ENCODE measurements at regions not wholly inside any gene's neighbourhood (a gene's known extent, or its start where the extent isn't known, plus 50 kb on each side); places are given as distances from the start of the nearest gene placed in this dataset.

DNA sequence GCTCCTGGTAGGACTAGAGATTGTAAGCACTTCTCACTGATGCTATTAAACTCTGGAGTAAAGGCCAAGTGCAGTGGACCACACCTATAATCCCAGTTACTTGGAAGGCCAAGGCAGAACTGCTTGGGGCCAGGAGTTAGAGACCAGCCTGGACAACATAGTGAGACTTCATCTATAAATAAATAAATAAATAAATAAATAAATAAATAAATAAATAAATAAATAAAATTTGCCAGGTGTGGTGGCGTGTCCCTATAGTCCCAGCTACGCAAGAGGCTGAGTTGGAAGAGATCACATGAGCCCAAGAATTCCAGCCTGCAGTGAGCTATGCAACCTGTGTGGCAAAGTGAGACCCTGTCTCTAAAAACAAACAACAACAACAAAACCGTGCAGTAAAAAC lies 1475.7 kb downstream of the REEP3 start:
- Histone ChIP-seq H3K36me3 (ENCODE audit: control insufficient read depth in 1 of 2, insufficient read depth in 2 of 2, low read length in 2 of 2) (no peaks in the 10 kb centered on the region), H3K9me3 (ENCODE audit: control insufficient read depth in 1 of 2, low read length in 2 of 2) (peaks cover 0 to 3% of the 10 kb centered on the region in 2 donors), H3K4me1 (ENCODE audit: control insufficient read depth in 1 of 2, insufficient read depth in 2 of 2, low read length in 2 of 2) (no peaks in the 10 kb centered on the region), H3K4me3 (ENCODE audit: low read depth in 1 of 2, low read length in 2 of 2) (no peak overlapping the region), H3K27me3 (ENCODE audit: control insufficient read depth in 1 of 2, insufficient read depth in 2 of 2, low read length in 2 of 2) (no peaks in the 10 kb centered on the region), H3K9ac (ENCODE audit: low read depth in 1 of 2, low read length in 2 of 2) (no peak overlapping the region), H3K27ac (ENCODE audit: low read depth, low read length) (no peak overlapping the region)

DNA sequence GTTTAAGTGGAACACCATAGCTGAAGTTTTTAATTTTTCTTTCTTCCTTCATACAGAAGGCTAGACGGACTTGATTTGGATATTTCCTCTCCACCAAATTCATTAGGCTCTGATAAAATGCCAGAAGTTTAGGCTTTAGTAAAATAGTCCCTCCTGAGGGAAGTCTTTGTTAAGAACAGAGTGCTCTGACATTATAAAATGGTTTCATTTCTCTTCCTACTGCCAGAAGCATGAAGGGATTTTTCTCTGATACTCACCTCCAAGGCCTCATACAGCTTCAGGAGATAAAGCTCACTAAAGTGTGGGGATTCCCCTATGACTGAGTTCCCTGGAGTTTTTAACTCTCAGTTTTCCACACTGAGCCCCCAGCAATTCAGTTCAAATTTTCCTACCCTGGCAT lies 1489.6 kb downstream of the REEP3 start:
- H3K4me1 ChIP-seq (ENCODE audit: control insufficient read depth in 1 of 2, insufficient read depth in 2 of 2, low read length in 2 of 2) = no peaks in the 10 kb centered on the region
- no peaks in the 10 kb centered on the region for H3K36me3 ChIP-seq (ENCODE audit: control insufficient read depth in 1 of 2, insufficient read depth in 2 of 2, low read length in 2 of 2)
- no peak overlapping the region for H3K27ac ChIP-seq (ENCODE audit: low read depth, low read length)
- no peak overlapping the region for H3K4me3 ChIP-seq (ENCODE audit: low read depth in 1 of 2, low read length in 2 of 2)
- H3K9me3 ChIP-seq (ENCODE audit: control insufficient read depth in 1 of 2, low read length in 2 of 2) = peaks cover 0 to 5% of the 10 kb centered on the region in 2 donors
- H3K9ac ChIP-seq (ENCODE audit: low read depth in 1 of 2, low read length in 2 of 2) = no peak overlapping the region
- no peaks in the 10 kb centered on the region for H3K27me3 ChIP-seq (ENCODE audit: control insufficient read depth in 1 of 2, insufficient read depth in 2 of 2, low read length in 2 of 2)

GRCh38 chr10:65017523-65017922 lies 1496.3 kb downstream of the REEP3 start:
- H3K9ac ChIP-seq (ENCODE audit: low read depth in 1 of 2, low read length in 2 of 2) = no peak overlapping the region
- no peaks in the 10 kb centered on the region for H3K4me1 ChIP-seq (ENCODE audit: control insufficient read depth in 1 of 2, insufficient read depth in 2 of 2, low read length in 2 of 2)
- no peaks in the 10 kb centered on the region for H3K27me3 ChIP-seq (ENCODE audit: control insufficient read depth in 1 of 2, insufficient read depth in 2 of 2, low read length in 2 of 2)
- H3K36me3 ChIP-seq (ENCODE audit: control insufficient read depth in 1 of 2, insufficient read depth in 2 of 2, low read length in 2 of 2) = no peaks in the 10 kb centered on the region
- no peak overlapping the region for H3K4me3 ChIP-seq (ENCODE audit: low read depth in 1 of 2, low read length in 2 of 2)
- peaks cover 0 to 2% of the 10 kb centered on the region in 2 donors for H3K9me3 ChIP-seq (ENCODE audit: control insufficient read depth in 1 of 2, low read length in 2 of 2)
- no peak overlapping the region for H3K27ac ChIP-seq (ENCODE audit: low read depth, low read length)

- no peak overlapping the region for H3K27ac ChIP-seq (ENCODE audit: low read depth, low read length)
- H3K4me1 ChIP-seq (ENCODE audit: control insufficient read depth in 1 of 2, insufficient read depth in 2 of 2, low read length in 2 of 2) = no peaks in the 10 kb centered on the region
- no peaks in the 10 kb centered on the region for H3K36me3 ChIP-seq (ENCODE audit: control insufficient read depth in 1 of 2, insufficient read depth in 2 of 2, low read length in 2 of 2)
- H3K9ac ChIP-seq (ENCODE audit: low read depth in 1 of 2, low read length in 2 of 2) = no peak overlapping the region
- no peak overlapping the region for H3K4me3 ChIP-seq (ENCODE audit: low read depth in 1 of 2, low read length in 2 of 2)
- no peaks in the 10 kb centered on the region for H3K27me3 ChIP-seq (ENCODE audit: control insufficient read depth in 1 of 2, insufficient read depth in 2 of 2, low read length in 2 of 2)
- H3K9me3 ChIP-seq (ENCODE audit: control insufficient read depth in 1 of 2, low read length in 2 of 2) = peaks cover 0 to 1% of the 10 kb centered on the region in 2 donors
Measured at GRCh38 chr10:65024886-65025285, 1503.7 kb downstream of the REEP3 start.

GRCh38 chr10:65030263-65030662 lies 1509.1 kb downstream of the REEP3 start:
- Histone ChIP-seq H3K27me3 (ENCODE audit: control insufficient read depth in 1 of 2, insufficient read depth in 2 of 2, low read length in 2 of 2) (no peaks in the 10 kb centered on the region), H3K4me3 (ENCODE audit: low read depth in 1 of 2, low read length in 2 of 2) (no peak overlapping the region), H3K9ac (ENCODE audit: low read depth in 1 of 2, low read length in 2 of 2) (no peak overlapping the region), H3K27ac (ENCODE audit: low read depth, low read length) (no peak overlapping the region), H3K36me3 (ENCODE audit: control insufficient read depth in 1 of 2, insufficient read depth in 2 of 2, low read length in 2 of 2) (no peaks in the 10 kb centered on the region), H3K9me3 (ENCODE audit: control insufficient read depth in 1 of 2, low read length in 2 of 2) (peaks cover 8 to 18% of the 10 kb centered on the region in 2 donors), H3K4me1 (ENCODE audit: control insufficient read depth in 1 of 2, insufficient read depth in 2 of 2, low read length in 2 of 2) (no peaks in the 10 kb centered on the region)

DNA sequence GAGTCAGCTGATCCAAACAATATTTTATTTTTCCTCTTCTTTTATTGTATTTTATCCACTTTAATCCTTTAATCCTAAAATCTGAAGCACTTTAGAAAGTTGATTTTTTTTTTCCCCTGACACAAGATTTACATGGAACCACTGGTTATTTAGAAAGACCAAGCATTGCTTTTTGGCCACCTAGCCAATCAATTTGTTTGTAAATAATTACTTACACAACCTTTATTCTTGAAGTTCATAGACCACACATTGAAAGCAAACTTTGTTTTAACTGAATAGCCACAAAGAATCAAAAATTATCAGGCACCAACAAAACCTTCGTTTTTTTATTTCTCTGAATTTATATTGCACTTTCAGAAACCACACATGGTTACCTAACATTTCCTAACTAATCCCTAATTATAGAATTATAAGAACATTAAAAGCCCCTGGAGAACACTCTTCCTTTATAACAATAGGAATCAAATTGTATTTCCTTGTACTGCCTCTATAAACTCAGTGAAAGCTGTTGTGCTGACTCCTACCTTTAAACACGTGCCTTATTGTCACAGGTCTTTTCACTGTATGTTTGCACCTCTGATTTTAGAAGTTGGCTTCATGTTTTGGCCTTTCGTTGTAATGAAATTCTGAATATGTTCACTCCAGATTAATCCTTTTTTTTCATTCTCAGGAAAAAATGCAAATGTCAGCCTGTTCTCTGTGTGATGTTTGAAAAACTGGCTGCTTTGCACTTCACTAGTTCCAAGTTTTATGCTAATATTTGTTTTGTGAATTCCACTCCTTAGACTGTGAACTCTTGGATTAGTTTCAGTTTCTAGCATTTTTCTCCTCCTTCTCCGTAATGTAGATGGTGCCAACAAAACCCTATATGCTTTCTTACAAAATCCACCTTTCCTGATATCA lies 1511.9 kb downstream of the REEP3 start:
- H3K9ac ChIP-seq (ENCODE audit: low read depth in 1 of 2, low read length in 2 of 2) = no peak overlapping the region
- no peak overlapping the region for H3K4me3 ChIP-seq (ENCODE audit: low read depth in 1 of 2, low read length in 2 of 2)
- no peaks in the 10 kb centered on the region for H3K4me1 ChIP-seq (ENCODE audit: control insufficient read depth in 1 of 2, insufficient read depth in 2 of 2, low read length in 2 of 2)
- H3K27me3 ChIP-seq (ENCODE audit: control insufficient read depth in 1 of 2, insufficient read depth in 2 of 2, low read length in 2 of 2) = no peaks in the 10 kb centered on the region
- H3K27ac ChIP-seq (ENCODE audit: low read depth, low read length) = no peak overlapping the region
- peaks cover 9 to 20% of the 10 kb centered on the region in 2 donors for H3K9me3 ChIP-seq (ENCODE audit: control insufficient read depth in 1 of 2, low read length in 2 of 2)
- H3K36me3 ChIP-seq (ENCODE audit: control insufficient read depth in 1 of 2, insufficient read depth in 2 of 2, low read length in 2 of 2) = no peaks in the 10 kb centered on the region

- no peak overlapping the region for H3K9ac ChIP-seq (ENCODE audit: low read depth in 1 of 2, low read length in 2 of 2)
- no peaks in the 10 kb centered on the region for H3K27me3 ChIP-seq (ENCODE audit: control insufficient read depth in 1 of 2, insufficient read depth in 2 of 2, low read length in 2 of 2)
- H3K36me3 ChIP-seq (ENCODE audit: control insufficient read depth in 1 of 2, insufficient read depth in 2 of 2, low read length in 2 of 2) = no peaks in the 10 kb centered on the region
- no peak overlapping the region for H3K27ac ChIP-seq (ENCODE audit: low read depth, low read length)
- H3K4me1 ChIP-seq (ENCODE audit: control insufficient read depth in 1 of 2, insufficient read depth in 2 of 2, low read length in 2 of 2) = no peaks in the 10 kb centered on the region
- no peak overlapping the region for H3K4me3 ChIP-seq (ENCODE audit: low read depth in 1 of 2, low read length in 2 of 2)
- H3K9me3 ChIP-seq (ENCODE audit: control insufficient read depth in 1 of 2, low read length in 2 of 2) = peaks cover 9 to 20% of the 10 kb centered on the region in 2 donors
Measured at GRCh38 chr10:65033957-65034356, 1512.8 kb downstream of the REEP3 start.

DNA sequence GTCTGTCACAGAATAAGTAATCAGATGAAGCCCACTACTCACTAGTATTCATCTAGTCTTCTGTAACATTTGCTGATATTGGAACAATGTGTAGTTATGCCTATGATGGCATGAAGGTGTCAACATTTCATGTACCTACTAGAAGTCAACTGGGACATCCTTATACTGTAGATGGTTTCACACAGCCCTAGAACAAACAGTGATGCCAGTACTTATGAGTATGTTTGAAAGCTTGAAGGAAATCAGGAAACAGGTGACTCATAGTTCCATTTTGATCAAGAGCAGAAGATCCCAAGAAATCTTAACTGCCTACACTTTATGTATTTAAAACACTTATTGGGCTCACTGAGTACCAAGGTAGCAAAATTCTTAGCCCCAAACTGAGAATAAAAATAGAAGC lies 1519.6 kb downstream of the REEP3 start:
- H3K9me3 ChIP-seq (ENCODE audit: control insufficient read depth in 1 of 2, low read length in 2 of 2) = no peaks in the 10 kb centered on the region
- H3K4me3 ChIP-seq (ENCODE audit: low read depth in 1 of 2, low read length in 2 of 2) = no peak overlapping the region
- H3K27ac ChIP-seq (ENCODE audit: low read depth, low read length) = no peak overlapping the region
- H3K36me3 ChIP-seq (ENCODE audit: control insufficient read depth in 1 of 2, insufficient read depth in 2 of 2, low read length in 2 of 2) = no peaks in the 10 kb centered on the region
- no peaks in the 10 kb centered on the region for H3K27me3 ChIP-seq (ENCODE audit: control insufficient read depth in 1 of 2, insufficient read depth in 2 of 2, low read length in 2 of 2)
- H3K9ac ChIP-seq (ENCODE audit: low read depth in 1 of 2, low read length in 2 of 2) = no peak overlapping the region
- H3K4me1 ChIP-seq (ENCODE audit: control insufficient read depth in 1 of 2, insufficient read depth in 2 of 2, low read length in 2 of 2) = no peaks in the 10 kb centered on the region

- Histone ChIP-seq H3K4me1 (ENCODE audit: control insufficient read depth in 1 of 2, insufficient read depth in 2 of 2, low read length in 2 of 2) (no peaks in the 10 kb centered on the region), H3K36me3 (ENCODE audit: control insufficient read depth in 1 of 2, insufficient read depth in 2 of 2, low read length in 2 of 2) (no peaks in the 10 kb centered on the region), H3K9me3 (ENCODE audit: control insufficient read depth in 1 of 2, low read length in 2 of 2) (no peaks in the 10 kb centered on the region), H3K27ac (ENCODE audit: low read depth, low read length) (no peak overlapping the region), H3K9ac (ENCODE audit: low read depth in 1 of 2, low read length in 2 of 2) (no peak overlapping the region), H3K4me3 (ENCODE audit: low read depth in 1 of 2, low read length in 2 of 2) (no peak overlapping the region), H3K27me3 (ENCODE audit: control insufficient read depth in 1 of 2, insufficient read depth in 2 of 2, low read length in 2 of 2) (no peaks in the 10 kb centered on the region)
Measured at GRCh38 chr10:65041307-65041706, 1520.1 kb downstream of the REEP3 start.

- H3K27me3 ChIP-seq (ENCODE audit: control insufficient read depth in 1 of 2, insufficient read depth in 2 of 2, low read length in 2 of 2) = no peaks in the 10 kb centered on the region
- H3K36me3 ChIP-seq (ENCODE audit: control insufficient read depth in 1 of 2, insufficient read depth in 2 of 2, low read length in 2 of 2) = no peaks in the 10 kb centered on the region
- no peaks in the 10 kb centered on the region for H3K9me3 ChIP-seq (ENCODE audit: control insufficient read depth in 1 of 2, low read length in 2 of 2)
- no peak overlapping the region for H3K27ac ChIP-seq (ENCODE audit: low read depth, low read length)
- no peak overlapping the region for H3K4me3 ChIP-seq (ENCODE audit: low read depth in 1 of 2, low read length in 2 of 2)
- no peaks in the 10 kb centered on the region for H3K4me1 ChIP-seq (ENCODE audit: control insufficient read depth in 1 of 2, insufficient read depth in 2 of 2, low read length in 2 of 2)
- H3K9ac ChIP-seq (ENCODE audit: low read depth in 1 of 2, low read length in 2 of 2) = no peak overlapping the region
Measured at GRCh38 chr10:65042496-65042895, 1521.3 kb downstream of the REEP3 start.
